DMS79 treated with DMSO at 0.1 percent for 48 hours (cell line): ENCODE measurements at regions not wholly inside any gene's neighbourhood (a gene's known extent, or its start where the extent isn't known, plus 50 kb on each side); places are given as distances from the start of the nearest gene placed in this dataset.
"Not testable (repeated sequence)": the region's sequence is repeated elsewhere in the genome, so short reads cannot be mapped to it uniquely, and the experiment has no call there.

Source experiments
- DNase-seq: peaks from one replicate; lab custom pipeline; 2025; lab: John Stamatoyannopoulos, UW

DNA sequence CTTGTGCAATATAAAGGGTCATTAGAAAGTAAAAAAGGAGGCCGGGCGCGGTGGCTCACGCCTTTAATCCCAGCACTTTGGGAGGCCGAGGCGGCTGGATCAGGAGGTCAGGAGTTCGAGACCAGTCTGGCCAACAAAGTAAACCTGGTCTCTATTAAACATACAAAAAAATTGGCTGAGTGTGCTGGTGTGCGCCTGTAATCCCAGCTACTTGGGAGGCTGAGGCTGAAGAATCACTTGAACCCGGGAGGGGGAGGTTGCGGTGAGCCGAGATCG lies 102.8 kb upstream of the TMPRSS2 start:
- not testable (repeated sequence) for DNase-seq

DNA sequence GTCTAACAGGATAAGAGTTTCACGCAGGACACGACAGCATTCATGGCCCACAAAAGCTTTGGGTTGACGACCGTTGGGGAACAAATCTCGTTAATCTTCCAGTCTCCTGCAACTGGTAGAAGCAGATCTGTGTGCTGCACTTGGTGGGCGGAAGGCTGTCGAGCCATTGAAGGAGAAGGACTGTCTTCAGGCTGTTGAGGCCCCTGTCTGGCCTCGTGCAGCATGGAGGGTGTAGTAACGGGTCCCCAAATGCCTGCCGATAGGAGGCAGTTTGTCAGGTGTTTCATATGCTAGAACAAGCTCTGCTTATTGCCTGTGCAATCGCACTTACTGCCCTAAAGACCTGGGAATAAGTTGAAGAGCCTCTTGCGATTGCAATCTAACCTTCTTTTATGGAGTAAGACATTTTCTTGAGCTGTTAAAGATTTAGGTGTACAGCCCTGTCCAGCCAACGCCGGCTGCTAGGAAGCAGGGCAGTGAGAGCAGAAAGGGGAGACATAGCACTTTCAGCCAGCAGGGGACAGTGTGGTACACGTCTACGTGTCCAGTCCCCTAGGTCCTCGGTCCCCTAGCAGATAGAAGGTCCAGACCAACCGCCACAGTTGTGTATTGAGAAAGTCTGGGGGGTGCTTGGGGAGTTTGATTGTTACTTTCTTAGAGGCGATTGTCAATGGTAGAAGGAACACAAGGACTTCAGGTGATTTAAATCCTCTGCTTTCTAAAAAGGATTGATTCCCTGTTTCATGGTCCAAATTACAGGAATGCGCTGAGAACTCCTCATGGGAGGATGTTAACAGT lies 102.3 kb upstream of the TMPRSS2 start:
- DNase-seq, result peak; percentile 18

DNA sequence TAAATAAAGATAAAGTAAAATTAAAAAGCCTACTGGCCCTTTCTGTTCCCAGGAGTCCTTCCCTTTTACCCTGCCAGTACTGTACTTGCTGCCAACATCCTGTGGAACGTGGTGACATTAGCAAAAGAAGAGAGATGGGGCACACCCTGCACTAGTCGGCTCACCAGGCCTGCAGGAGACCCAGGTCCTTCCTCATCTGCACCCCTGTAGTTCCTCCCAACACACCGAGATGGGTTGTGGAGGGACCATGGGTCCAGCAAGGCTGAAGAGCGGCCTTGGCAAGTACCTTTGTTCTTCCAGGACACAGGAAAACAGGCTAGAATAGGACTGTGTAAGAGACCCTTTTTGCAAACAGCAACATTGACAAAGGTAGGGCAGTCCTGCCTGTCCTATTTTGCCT lies 98.7 kb upstream of the TMPRSS2 start:
- DNase-seq, result no peak

DNA sequence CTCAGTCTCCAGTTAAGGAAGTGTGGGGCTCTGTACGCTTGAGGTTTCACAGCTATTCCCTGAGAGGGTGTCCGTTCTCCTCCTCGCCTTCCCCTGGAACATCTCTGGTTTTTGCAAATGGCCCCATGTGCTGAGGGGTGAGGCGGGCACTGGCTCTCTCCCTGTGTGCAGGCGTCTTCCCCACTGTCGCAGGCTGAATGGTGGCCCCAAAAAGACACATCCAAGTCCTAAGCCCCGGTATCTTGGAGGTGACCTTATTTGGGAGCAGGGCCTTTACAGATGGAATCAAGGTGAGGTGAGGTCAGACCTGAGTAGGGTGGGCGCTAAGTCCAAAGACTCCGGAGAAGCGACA lies 98.0 kb upstream of the TMPRSS2 start:
- no peak for DNase-seq

DNA sequence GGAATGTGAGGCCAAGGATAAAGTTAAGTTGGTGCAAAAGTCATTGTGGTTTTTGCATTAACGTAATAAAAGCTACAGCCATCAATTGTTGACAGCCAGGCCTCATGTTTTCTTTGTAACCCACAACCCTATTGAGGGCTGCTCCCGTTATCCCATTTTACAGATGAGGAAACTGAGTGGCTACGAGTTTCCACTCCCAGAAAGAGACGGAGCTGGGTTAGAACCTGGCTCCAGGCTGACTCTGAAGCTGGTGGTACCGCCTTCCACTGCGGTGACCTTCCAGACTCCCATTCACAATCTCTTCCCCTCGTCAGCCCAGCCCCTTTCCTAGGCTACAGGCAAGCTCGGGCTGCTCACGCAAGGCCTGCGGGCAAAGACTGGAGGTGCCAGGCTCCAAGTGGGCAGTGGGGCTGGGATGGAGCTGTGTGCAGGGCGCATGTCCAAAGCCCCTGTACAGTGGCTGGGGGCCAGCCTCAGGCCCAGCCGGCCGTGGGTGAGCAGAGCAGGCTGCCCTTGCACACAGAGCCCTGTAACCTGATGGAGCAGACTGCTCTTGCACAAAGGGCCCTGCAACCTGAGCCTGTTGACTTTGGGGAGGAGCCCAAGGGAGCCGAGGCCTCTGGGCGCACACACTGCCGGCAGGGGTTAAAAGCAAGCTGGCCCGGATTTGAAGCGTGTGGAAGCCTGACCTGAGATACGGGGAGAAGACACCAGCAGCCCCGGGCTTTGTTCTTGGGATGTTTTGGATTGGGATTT lies 97.4 kb upstream of the TMPRSS2 start:
- no peak for DNase-seq

DNA sequence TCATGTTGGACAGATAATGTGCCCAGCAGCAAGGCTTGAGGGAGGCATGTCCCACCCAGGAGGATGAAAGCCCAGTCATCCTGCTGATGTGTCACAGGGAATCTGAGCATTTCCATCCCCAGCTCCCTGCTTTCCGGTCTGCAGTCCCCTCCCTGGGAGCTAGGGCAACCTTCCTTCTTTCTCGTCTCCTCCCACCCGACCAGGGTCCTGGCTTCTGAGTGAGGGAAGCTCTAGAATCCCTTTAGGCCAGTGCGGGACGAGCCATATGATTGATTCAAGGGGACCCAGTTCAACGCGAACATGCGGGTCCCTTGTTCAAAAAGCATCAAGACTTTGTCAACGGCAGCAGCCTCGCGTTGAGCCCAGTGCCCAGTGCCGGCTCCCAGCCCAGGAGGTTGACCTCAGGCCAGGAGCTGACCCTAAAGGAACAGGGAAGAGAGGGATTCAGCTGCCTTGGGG lies 96.7 kb upstream of the TMPRSS2 start:
- DNase-seq, result no peak

DNA sequence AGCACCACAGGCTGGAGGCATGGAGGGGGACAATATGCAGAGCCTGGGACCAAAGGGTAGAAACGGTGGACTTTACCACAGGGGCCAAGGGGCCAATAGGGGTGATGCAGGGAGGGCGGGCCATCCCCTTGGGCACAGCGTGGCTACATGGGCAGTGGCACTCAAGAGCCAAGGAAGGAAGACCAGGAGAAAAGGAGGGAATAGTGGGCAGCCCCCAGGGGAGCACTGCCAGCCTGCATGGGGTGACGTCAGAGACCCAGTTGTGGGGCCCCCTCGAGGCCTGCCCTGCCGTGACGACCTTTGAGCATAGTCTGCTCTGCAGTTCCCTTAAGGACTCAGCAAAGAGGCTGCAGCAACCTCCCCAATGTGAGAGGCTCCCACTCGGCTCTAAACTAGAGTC lies 95.5 kb upstream of the TMPRSS2 start:
- DNase-seq, result no peak

DNA sequence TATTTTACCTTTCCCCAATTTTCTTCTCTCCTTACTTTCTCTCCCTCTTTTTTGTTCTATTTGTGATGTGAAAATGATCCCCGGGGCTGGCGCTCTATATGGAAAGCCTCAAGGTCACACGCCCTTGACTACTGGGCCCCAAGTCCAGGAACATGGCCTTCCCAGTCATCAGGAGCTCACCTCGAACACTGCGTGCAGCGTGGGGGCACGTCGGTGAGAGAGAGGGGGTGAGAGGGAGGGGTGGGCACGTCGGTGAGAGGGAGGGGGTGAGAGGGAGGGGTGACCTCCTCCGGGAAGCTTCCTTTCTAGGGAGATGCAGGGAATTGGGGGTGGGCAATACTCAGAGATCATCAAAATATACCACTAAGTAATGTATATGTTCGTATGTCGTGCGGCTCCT lies 94.6 kb upstream of the TMPRSS2 start:
- DNase-seq, result no peak

DNA sequence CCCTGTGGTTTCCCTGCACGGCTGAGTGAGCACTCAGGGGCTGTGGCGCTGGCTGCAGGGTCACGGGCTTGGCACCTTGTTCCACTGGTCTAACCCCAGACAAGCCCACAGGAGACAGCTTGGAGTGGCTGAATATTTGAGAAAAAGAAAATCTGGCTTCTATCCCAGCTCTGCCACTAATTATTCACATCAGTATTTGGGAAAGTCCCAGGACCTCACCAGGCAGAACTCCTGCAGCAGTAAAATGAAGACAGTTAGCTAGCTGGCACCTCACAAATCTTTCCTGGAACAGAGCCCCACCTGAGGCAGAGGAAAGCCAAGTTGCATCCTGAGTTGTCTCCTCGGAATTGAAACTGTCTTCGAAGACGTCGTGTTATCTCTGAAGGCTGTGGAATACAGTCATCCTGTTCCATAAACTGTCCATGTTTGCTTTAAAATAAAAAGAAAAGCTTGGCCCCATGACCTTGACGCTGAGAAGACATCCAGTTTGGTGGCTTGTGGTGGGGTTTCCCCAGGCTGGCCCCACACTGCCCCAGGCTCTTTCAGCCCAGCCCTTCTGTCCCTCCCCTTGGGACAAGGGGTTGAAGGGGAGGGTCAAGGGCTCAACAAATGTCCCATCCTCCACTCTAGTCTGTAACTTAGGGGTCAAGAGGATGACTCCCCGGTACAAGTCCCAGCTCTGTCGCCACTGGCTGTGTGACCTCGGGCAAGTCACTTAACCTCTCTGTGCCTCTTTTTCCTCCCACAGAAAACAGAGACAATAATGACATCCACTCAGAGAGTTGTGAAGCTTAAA lies 93.8 kb upstream of the TMPRSS2 start:
- peak; percentile 79 for DNase-seq

DNA sequence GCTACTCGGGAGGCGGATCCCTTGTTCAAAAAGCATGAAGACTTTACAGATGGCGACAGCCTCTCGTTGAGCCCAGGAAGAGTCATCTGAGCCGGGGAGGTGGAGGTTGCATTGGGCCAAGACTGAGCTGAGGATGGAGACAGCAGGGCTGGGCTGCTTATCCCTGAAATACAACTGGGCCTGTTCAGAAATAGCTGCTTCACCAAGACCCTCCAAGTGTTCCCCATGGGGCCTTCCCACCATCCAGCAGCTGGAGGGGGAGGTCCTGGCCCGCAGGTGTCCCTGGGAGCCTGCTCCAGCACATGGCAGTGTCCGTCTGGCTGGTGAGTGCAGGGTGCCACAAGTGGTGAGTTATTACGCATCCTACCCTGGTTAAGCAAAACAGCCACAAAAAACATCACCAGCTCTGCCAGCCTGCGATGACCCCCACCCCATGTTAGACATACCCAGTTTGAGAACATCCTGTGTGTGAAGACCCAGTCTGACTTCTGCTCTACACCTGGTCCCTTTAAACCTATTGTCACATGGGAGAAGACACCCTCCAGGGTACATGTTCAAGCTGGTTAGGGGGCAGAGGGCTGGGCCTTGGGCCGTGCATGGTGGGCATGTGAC lies 93.1 kb upstream of the TMPRSS2 start:
- no peak for DNase-seq

DNA sequence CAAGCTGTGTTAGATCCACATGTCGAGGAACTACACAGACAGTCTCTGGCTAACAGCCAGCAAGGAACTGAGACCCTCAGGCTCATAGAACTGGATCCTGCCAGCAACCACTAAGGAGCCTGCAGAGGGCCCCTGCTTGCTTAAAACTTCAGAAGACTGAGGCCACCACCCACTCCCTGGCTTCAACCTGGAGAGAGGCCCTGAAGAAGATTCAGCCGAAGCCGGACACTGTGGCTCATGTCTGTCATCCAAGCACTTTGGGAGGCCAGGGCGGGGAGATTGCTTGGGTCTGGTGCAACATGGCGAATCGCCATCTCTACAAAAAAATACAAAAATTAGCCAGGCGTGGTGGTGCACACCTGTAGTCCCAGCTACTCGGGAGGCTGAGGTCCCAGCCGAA lies 92.6 kb upstream of the TMPRSS2 start:
- DNase-seq, result no peak

DNA sequence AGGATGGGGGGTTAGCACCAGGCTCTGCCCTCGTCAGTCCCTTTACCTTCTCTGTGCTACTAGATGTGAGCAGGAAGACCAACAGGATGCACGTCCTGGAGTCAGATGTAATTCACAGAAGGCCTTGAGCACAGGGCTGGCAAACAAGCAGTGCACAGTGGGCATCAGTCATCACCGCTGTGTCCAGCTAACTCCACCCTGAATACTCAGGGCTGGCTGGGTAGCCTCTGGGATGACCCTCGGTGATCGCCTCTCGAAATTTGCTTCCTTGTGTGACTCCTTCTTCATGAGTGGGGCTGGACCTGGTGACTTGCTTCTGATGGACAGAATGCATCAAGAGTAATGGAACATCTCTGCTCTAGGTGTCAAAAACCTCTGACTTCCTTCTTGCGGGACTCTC lies 92.2 kb upstream of the TMPRSS2 start:
- no peak for DNase-seq

DNA sequence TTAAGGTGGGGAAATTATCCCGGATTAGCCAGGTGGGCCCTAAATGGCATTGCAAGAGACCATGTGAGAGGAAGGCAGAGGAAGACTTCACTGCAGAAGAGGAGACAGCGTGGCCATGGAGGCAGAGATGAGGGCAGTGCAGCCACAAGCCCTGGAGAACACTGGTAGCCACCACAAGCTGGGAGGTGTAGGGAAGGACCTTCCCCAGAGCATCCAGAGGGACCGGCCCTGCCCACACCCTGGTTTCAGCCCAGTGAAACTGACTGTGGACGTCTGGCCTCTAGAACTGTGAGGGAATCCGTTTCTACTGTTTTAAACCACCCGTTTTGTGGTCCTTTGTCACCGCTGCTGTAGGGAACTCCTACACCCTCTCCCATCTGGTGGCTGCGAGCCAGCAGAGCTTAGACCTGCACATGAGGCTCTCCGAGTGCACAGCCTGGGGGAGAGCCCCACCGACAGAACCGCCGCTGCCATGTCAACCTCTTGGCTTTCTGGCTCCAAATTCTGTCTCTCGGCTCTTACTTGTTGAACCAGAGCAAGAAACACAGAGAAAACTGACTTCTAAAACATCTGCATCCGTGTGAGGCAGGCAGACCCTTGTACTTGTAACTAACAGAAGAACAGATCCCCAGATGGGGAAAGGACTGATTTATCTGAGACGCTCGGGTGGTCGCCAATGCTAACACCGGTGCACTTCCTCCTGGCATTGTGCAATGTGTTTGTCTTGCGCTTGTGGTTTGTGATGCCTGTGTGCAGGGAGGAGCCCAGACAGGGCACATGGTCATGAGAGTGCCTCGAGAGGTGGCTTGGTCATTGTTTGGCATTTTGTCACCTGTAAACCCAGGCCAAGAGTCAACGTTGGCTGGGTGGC lies 90.8 kb upstream of the TMPRSS2 start:
- no peak for DNase-seq

DNA sequence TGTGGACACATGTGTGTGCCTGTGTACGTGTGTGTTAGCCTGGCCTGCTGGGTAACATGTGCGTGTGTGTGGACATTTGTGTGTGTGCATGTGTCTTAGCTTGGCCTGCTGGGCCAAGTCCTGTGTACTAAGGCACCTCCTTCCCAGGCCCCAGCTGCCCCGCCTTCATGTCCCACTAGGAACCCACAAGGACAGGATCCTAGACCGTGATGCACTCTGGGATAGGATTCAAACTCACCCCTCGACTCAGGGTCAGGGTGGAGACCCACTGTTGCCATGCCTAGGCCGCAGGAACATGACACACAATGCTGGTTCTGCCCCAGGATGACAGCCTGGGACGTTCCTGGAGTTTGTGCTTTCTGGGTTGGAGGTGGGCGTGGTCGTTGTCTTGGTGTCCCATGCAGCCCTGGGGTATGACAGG lies 89.9 kb upstream of the TMPRSS2 start:
- DNase-seq, result no peak

DNA sequence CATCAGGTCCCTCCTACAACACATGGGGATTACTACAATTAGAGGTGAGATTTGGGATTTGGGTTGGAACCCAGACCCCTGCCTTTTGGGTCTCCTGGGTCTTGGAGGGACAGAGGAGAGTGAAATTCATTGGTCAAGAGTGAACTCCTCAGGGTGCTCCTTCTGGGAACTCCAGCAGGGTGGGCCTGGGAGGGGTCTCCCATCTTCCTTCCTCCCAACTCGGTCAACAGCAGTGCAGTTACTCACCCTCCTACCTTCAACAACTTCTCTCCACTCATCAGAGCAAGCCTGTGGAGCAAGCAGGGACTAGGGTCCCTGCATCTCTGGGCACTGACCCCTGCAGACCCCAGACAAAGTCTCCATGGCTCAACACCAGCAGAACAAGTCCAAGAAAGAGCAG lies 89.3 kb upstream of the TMPRSS2 start:
- DNase-seq, result no peak

DNA sequence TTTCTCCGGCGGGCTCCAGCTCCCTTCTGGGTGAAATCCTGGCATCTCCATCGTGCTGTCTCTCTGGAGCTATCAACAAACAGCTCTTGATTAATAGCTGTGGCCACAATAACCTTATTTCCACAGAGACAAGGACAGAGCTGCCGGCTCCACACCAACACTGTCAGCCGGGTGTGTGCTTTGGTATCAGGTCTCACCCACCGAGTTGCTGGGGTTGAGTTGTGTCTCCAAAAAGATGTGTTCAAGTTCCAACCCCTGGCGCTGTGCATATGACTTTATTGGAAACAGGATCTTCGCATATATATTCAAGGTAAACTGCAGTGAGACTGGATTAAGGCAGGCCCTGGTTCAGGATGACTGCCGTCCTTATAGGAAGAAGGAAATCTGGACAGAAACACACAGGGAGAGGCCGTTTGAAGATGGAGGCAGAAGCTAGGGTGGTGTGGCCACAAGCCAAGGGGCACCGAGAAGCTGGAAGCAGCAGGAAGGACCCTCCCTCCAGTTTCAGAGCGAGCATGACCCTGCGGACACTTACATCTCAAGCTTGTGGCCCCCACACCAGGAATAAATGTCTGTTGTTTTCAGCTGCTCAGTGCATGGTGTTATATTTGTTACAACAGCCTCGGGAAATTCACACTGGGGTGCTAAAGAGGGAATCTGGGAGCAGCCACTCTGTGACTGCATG lies 88.4 kb upstream of the TMPRSS2 start:
- DNase-seq, result no peak

DNA sequence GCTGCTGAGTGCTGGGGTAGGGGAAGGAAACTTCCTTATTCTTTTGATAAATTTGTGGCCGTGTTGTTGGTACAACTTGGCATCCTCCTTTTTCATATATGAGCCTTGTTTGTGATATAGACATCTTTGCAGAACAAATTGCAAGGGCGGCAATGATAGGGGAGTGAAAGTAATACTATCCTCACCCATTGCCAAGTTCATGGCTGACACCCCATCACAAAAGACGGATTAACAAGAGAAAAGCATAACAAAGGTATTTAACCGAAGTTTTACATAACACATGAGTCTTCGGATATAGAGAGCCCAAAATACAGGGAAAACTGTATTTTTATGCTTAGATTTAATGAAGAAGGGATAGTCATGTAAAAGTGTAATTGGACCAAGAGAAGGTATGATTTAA lies 86.3 kb upstream of the TMPRSS2 start:
- DNase-seq, result no peak

DNA sequence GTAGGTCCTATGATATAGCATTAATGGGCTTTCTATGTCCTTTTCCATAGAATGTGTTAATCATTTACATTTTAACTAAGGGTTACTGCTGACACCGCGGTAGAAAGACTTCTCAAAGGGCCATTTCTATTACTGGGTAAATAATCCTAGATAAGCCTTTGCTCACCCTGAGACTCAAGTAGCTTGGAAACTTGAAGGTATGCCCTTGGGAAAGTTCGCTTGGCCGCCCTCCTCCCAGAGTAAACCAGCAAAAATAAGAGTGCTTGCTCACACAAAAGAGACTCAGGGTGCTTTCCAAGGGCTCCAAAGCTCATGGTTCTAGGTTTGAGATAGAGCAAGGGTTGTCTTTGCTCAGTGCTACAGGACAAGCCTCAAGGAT lies 85.8 kb upstream of the TMPRSS2 start:
- DNase-seq, result no peak

DNA sequence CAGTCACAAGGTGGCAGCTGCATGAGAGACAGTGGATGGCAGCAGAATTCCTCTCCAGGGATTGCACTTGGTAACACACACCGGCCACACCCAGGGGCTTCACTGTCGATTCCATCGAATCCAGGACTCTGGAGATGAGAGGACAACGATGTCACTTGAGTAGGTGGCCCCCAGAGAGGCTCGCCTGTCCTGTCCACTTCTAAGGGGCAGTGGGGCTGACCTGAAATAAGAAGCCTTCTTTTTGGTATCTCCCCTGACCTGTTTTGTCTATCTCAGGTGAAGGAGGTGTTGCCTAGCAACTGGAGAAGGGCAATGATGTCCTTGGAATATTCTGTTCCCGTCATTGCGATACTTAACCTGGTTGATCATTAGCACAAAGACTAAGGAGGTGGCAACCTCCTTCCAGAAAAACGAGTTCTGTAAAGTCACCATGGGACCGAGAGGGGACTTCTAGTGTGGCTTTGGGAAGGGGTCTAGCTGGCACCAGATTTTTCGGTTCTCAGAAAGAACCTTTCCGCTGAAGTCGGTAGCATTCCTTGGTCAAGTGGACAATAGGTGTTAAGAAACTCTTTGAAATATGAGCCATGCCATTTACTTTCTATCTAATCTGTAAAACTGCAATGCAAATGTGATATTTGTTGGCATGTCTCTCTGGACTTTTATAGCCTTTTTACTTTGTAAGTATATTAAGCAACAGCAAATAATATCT lies 85.2 kb upstream of the TMPRSS2 start:
- DNase-seq, result peak; percentile 10

DNA sequence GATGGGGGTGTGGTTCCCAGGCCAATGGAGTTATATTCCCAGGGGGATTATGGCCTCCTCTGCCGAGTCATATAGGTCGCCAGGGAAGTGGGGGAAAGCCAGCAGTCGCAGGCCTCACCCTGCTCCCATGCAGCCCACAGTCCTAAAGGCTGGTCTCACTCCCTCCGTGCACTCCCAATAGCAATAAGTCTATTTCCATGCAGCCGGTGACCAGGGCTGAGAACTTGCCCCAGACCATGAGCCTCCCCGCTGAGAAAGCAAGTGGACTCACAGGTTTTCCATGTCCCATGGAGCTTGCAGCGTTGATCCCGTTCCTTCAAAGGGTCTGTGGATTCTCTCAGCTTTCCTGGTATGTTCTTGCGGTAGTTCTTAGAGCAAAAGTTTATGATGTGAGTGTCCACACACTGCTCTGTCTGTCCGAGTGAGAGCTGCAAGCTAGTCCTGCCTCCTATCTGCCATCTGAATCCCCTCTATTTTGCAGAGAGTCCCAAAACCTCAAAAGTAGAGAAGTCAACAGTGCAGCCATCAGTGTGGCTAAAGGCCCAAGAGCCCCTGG lies 81.7 kb upstream of the TMPRSS2 start:
- DNase-seq, result no peak
